HG02852 (cell line): ENCODE measurements at regions not wholly inside any gene's neighbourhood (a gene's known extent, or its start where the extent isn't known, plus 50 kb on each side); places are given as distances from the start of the nearest gene placed in this dataset.
A peak's percentile ranks its signal among the peaks of the same experiment; 100 is the strongest.
"Not testable (repeated sequence)": the region's sequence is repeated elsewhere in the genome, so short reads cannot be mapped to it uniquely, and the experiment has no call there.

Source experiments
- ATAC-seq: cut with Tn5 transposase; IDR thresholded peaks from one replicate; pipeline ENCODE4 v1.9.1; 2021; ENCODE audit warnings: mild to moderate bottlenecking, moderate library complexity; ENCODE audit not compliant: unreplicated experiment

GRCh38 chr4:123667496-123667895, 270.9 kb downstream of the SPRY1 start:
- no peak for ATAC-seq

- no peak for ATAC-seq
Observed at GRCh38 chr4:123667991-123668390, 271.4 kb downstream of the SPRY1 start.

GRCh38 chr4:123671636-123672404, 275.2 kb downstream of the SPRY1 start:
- peak; percentile 94 for ATAC-seq

- no peak for ATAC-seq
Observed at GRCh38 chr4:123672987-123673386, 276.4 kb downstream of the SPRY1 start.

- no peak for ATAC-seq
Observed at GRCh38 chr4:123673971-123674370, 277.4 kb downstream of the SPRY1 start.

- no peak for ATAC-seq
Observed at GRCh38 chr4:123674762-123675465, 278.3 kb downstream of the SPRY1 start.

GRCh38 chr4:123675567-123675966, 279.0 kb downstream of the SPRY1 start:
- no peak for ATAC-seq

- no peak for ATAC-seq
Observed at GRCh38 chr4:123676071-123676889, 279.7 kb downstream of the SPRY1 start.

GRCh38 chr4:123676890-123677229, 280.3 kb downstream of the SPRY1 start:
- ATAC-seq = no peak

GRCh38 chr4:123682931-123683330, 286.3 kb downstream of the SPRY1 start:
- ATAC-seq = no peak

GRCh38 chr4:123684937-123685336, 288.3 kb downstream of the SPRY1 start:
- ATAC-seq = not testable (repeated sequence)

- ATAC-seq = not testable (repeated sequence)
Observed at GRCh38 chr4:123695531-123695930, 298.9 kb downstream of the SPRY1 start.

- ATAC-seq = no peak
Observed at GRCh38 chr4:123696687-123697086, 300.1 kb downstream of the SPRY1 start.

GRCh38 chr4:123698556-123698955, 302.0 kb downstream of the SPRY1 start:
- ATAC-seq = no peak

- no peak for ATAC-seq
Observed at GRCh38 chr4:123699880-123700771, 303.5 kb downstream of the SPRY1 start.

- ATAC-seq = no peak
Observed at GRCh38 chr4:123701131-123701575, 304.6 kb downstream of the SPRY1 start.

- ATAC-seq = no peak
Observed at GRCh38 chr4:123705419-123705818, 308.8 kb downstream of the SPRY1 start.

GRCh38 chr4:123706973-123707372, 310.4 kb downstream of the SPRY1 start:
- ATAC-seq = no peak

GRCh38 chr4:123708902-123709301, 312.3 kb downstream of the SPRY1 start:
- ATAC-seq = no peak

- ATAC-seq = no peak
Observed at GRCh38 chr4:123709336-123709735, 312.7 kb downstream of the SPRY1 start.
